HG03108 (cell line): ENCODE measurements at regions not wholly inside any gene's neighbourhood (a gene's known extent, or its start where the extent isn't known, plus 50 kb on each side); places are given as distances from the start of the nearest gene placed in this dataset.

Experiments used
- ATAC-seq: cut with Tn5 transposase; IDR thresholded peaks from one replicate; pipeline ENCODE4 v1.9.1; 2021; ENCODE audit warnings: moderate library complexity; ENCODE audit not compliant: unreplicated experiment

GRCh38 chr6:747028-747427 is 54.1 kb upstream of the EXOC2 start:
- no peak for ATAC-seq

- ATAC-seq, result no peak
These were observed 51.9 kb upstream of the EXOC2 start for GRCh38 chr6:744666-745353.

GRCh38 chr6:743320-744096 is 50.6 kb upstream of the EXOC2 start:
- ATAC-seq, result no peak
